HG03060 (cell line): ENCODE measurements at regions not wholly inside any gene's neighbourhood (a gene's known extent, or its start where the extent isn't known, plus 50 kb on each side); places are given as distances from the start of the nearest gene placed in this dataset.

ENCODE experiments used
- ATAC-seq: cut with Tn5 transposase; IDR thresholded peaks from one replicate; pipeline ENCODE4 v1.9.1; 2021; ENCODE audit warnings: low read depth, moderate number of reproducible peaks; ENCODE audit not compliant: unreplicated experiment

DNA sequence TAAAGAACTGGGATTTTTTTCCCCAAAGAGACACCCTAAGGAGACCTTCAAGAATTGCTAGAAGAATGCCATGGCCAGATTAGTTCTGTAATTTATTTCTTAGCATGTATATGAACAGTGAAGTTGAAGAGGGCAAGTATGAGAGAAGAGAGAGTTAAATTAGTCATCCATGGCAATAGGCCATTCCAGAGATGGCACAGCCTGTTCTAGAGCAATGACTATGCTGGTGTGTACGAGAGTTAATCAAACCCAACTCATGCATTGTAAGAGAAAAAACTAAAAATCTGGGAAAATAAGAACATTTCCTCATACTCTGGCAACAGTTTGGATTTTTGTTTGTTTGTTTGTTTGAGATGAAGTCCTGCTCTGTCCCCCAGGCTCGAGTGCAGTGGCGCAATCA, 112.1 kb upstream of the PIK3C3 start:
- ATAC-seq, result no peak

DNA sequence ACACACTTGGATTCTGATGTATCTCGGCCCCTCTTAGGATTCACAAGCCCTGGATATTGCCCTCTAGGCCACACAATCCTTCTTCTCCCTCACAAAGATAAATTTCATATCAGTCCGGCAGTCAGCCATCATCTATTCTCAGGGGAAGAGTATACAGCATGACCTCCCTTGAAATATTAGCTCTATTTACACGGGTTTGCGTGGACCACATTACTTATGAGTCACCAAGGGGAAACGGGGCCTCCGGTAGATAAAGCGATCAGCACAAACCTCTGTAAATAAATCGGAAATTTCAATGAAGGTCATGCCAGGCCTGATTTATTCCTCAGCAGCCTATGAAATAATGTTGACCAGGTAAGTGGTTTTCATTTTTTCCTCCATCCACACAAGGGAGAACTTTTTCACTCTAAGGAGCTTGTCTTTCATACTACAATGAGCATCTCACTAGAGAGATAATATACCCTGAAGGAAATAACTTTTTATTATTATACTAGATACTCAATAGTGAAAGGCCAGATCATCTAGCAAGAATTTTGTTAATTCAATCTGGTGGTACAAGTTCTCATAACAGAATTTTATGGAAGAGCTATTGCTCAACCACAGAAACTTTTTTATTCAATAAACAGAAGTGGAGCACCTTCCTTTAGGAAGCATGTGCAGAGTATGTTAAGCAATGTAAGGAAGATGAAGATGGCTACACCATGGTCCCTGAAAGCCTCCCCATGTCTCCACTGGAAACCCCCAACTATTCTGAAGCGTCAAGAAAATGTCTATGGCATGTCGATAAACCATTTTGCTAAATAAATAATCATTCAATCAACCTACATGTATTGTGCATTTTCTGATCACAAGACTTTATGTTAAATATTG, 125.2 kb upstream of the PIK3C3 start:
- ATAC-seq, result no peak

DNA sequence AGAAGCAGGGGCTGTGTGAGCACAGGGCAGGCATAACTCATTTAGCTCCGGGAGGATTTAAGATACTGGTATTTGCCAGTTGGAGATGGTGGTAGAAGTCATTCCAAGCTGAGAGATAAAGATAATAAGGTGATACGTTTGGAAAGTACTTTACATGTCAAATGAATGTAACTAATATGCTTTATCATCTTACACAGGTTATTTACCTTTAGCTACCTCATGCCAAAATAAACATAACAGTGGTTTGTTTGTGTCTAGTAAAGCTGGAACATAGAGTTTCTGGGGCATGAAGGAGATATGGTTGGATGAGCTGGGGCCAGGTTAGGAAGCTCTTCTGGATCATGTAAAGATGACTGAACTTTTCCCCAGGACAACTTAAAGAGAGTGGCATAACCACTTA, 126.9 kb upstream of the PIK3C3 start:
- ATAC-seq, result no peak

DNA sequence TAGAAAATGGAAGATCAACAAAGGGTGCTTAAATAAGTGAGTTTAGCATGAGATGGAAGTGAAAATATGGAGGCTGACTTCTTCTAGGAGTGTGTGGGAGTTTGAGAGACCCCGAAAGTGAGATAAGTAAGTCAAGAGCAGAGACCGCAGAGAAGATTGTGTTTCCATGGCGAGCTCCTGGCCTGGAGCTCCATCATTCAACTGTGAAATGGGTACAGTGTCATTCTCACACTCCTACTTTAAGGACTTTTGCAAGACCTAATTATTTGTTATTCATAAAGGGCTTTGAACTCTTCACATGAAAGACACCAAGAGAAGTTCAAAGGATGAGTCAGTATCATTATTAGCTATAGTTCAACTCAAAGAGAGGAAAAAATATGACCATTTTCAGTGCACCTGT, 134.2 kb upstream of the PIK3C3 start:
- ATAC-seq, result no peak

DNA sequence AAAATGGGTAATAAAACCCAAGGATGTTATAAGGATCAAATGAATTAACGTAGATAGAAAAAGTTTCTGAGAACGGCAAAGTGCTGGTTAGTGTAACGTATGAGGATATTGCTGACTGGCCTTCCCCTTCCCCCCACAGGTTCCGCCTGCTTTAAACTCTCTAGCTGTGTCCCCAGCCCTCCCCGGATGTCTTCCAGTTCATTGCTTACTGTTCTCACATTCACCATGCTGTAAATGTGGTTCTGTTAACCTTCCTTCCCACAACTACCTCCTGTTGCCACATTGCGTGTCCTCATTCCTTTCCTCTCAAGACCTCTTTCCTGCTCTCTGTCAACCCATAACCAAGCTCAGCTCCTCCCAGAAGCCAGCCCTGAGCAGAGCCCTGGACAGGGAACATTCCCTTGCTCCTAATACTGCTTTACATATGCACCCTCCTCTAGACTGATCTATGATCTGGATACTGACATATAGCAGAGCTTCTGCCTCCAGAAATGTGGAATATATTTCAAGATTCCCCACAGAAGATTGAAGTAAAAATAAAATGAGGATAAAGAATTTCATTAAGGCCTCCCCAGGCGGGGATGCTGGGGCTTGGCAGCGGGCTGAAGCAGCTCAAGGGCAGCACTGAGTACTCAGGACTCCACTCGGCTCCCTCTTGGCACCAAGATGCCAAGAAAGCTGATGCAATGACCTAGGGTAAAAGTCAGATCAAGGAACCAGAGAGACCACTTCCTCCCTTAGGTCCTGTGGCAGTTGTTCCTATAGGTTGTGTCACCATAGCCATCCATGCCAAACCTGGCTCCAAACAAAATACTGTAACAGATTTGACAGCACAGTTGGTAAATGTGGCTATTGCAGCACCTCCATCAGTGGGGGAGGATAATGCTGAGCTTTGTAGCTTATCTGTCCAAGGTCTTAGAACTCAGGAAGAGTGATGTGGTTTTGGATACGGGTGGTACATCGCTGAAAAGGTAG, 136.4 kb upstream of the PIK3C3 start:
- no peak for ATAC-seq

DNA sequence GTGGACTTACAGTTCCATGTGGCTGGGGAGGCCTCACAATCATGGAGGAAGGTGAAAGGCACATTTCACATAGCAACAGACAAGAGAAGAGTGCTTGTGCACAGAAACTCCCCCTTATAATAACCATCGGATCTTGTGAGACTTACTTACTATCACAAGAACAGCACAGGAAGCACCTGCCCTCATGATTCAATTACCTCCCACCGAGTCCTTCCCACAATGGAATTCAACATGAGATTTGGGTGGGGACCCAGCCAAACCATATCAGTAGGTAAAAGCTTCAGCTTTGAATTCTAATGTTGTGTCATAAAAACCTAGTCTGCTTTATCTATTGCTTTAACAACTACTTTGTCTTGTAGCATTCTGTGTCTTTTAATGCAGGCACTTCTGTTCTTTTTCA, 140.4 kb upstream of the PIK3C3 start:
- ATAC-seq, result no peak

DNA sequence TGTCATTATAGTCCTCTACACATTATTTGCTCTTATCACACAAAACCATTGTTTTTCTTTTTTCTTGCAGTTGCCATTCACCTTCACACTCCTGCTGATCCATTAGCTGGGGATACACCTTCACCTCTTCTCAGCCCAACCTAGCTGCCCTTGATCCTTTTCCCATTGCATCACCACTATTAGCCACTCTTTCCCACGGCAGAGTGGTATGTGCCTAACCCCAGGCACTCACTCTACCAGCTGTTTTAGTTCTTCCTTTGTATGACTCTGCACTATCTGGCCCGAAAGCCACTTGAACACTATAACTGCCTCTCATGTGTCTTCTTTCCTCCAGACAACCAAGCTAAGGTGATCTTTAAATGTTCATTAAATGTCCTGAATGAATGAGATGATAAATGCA, 145.4 kb upstream of the PIK3C3 start:
- ATAC-seq, result no peak

DNA sequence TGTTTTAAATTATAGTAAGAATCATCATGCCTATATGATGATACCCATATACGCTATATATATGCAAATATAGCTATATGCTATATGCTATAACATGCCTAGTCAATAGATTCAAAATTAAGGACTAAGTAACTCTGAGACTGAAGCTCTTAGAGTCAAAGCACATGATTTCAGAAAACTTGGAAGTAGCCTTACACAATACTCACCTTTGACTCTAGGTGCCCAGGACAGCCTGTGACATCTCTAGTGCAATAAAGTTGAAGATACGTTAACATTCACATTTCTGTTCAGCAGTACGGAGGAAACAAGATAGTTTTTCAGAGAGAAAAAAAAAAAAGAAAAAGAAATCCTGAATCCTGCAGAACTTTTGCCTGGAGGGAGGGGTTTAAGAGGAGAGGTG, 149.7 kb upstream of the PIK3C3 start:
- no peak for ATAC-seq

DNA sequence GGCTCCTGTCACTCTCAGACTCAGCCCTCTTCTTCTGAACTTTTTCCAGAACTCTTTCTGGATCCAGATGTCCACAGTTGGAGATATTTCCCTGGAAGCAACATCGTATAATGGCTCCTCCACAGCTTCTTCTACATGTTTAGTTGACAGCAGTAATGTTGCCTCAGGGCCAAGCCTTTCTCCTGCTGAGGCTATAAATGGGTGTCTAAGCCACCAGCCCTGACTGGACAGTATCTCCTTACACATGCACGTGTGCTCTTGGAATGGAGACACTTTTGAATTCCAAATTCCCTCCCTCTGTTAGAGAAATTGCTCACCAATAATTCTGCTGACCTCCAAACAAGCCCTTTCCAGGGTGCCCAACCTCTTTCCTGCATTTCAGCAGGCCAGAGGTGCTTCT, 156.2 kb upstream of the PIK3C3 start:
- ATAC-seq, result no peak

DNA sequence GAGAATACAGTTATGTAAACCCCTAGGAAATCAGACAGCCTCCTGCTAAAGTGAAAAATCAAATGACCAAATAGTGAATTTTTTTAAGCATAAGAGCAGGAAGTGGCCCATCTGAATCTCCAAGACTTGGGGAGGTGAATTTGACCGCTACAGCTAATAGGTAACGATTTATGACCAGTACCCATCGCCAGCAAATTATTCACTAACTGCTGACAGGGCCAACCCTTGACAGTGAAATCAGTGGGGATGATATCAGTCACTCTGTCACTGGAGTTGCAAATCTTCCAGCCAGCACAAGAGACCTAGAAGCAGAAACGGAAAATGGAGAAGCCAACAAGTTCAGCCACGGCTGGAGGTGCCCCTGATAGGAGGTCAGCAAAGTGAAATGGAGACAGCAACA, 164.3 kb upstream of the PIK3C3 start:
- no peak for ATAC-seq

DNA sequence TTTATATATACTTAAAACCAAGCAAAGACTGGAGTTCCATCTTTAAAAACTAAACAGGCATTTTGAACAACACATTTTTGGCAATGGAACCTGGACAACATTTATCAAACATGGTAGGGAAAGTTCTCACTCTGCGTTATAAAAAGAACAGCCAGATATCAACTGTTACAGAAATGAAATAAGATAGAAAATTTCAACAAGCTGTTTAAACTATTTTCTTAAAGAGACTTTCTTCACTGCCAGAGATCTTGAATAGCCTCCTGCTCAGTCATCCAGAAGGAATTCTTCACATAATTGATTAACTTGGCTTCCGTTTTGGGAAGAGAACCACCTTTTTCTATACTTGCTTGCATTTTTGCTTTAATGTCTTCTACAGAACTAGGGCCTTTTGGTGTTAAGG, 166.0 kb upstream of the PIK3C3 start:
- ATAC-seq, result no peak

DNA sequence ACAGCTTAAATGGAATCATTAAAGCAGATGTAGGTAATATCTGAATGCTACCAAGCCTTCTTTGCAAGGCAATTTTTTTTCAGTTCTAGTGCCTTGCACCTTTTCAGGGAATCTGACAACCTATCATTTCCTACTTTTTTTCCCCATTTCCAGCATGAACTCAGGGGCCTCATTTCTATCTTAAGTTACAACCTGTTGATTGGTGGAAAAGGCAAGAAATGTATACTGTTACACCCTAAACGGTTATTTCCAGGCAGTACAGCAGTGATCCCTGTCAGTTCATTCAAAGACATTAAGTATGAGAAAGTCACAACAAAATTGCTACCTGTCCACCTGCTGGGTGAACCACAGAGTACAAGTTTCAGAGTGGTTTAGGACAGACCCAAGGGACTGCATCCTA, 171.2 kb upstream of the PIK3C3 start:
- ATAC-seq, result no peak

DNA sequence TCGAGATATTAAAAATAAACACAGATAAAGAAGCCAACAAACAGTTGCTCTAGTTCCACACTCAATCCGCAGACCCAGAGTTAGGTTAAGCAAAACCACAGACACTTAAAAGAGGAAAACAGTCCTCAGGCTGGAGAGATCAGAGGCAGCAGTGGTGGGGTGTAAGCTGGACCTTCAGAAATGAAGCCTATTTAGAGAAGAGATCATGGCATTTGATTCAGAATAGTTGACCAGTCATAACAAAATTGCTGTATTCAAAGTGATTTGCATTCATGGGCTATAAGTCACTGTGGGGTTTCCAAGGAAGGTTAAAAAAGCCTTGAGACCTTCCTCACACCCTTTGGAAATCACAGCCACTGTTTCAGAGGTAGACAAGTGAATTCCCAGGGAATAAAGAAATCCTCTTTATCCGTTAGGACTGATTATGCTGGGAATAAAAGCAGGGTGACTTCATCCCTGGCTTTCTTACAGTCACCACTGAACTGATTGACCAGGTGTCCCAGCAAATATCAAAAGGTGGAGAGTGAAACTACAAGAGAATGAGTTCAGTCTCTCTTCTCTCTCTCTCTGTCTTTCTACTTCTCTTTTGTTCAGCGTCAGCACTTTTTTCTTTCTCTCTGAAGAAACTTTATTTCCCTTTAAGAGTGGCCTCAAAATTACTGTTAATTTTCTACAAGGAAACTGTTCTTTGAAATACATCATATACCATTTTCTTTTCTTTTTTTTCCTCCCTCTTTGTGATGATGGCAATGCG, 171.8 kb upstream of the PIK3C3 start:
- no peak for ATAC-seq

DNA sequence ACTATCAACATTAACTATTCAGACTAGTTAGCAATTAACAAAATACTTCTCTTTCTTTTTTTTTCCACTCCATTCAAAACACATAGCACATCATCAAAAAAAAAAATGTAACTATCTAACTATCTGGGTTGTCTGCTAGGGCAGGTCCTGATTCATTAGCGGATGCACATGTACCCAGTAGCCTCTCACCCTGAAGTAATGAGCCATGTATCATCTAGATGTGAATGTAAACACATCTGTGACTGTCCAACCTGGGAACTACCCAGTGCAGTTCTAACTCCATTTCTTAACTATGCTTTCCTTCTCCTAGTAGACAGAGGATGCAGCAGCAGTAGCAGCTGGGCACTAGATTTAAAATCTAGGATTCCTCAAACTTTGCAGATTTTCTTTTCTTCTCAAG, 183.1 kb upstream of the PIK3C3 start:
- ATAC-seq, result no peak

DNA sequence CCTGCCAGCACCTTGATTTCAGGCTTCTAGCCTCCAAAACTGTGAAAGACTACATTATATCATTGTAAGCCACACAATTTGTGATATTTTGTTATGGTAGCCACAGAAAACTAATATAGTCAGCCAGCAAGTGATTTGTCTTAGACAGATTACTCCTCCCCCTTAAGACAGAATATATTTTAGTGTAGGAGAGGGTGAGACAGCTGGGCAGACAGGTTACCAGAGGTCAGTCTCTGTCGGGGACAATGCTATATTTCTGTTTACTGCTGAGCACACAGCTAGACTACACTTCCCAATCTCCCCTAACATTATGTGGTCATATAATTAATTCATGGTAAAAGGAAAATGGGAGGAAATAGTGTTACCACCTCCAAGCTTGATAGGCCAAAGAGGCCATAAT, 185.8 kb upstream of the PIK3C3 start:
- no peak for ATAC-seq

DNA sequence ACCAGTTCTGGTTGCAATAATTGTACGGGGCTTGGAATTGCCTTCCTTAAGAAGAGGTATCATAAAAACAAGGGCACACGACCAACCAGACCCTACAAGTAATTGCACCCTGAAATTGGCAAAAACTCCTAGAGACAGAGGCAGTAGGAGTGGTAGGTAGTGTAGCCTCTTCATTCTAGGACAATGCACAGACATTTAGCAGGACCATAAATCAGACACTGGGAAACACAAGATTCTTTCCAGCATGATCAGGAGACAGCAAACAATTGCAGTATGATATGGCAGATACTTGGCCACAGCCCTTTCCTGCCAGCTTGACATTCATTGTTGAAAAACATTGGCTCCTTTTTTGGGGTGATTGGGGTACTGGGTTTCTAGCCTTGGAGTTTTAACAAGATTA, 186.6 kb upstream of the PIK3C3 start:
- no peak for ATAC-seq

DNA sequence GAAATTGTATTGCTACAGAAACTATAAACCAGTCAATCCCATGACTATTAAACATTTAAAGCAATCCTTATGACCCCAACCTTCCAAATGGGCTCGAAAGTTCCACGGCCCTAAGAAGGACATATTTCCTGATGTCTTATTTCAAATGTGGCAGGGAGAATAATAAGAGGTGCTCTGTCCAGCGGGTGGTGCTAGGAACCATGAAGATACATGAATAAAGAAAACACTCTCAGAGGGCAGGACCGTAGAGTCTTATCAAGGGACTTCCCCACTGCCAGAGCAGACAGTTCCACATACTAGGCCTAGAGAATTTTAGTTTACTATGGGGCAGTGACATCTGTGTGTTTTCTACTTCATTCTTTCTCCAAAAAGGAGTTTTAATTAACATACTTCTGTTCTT, 187.1 kb upstream of the PIK3C3 start:
- no peak for ATAC-seq

DNA sequence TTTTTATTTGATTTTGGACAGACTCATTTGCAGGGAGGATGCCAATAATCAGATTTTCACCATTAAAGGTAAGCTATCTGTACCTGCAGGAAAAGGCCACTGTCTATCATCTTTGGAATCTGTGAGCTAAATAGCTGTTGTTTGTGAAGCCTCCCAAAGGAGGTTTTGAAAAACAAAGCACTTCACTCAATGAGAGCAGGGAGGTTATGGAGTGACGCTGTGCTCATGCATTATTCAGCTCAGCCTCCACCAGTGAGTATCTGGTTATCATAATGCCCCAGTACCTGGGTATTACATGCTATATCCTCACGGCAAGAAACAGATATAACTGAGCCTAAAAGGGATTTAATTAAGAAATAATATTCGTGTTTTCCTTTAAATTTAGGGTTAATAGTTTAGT, 189.6 kb upstream of the PIK3C3 start:
- ATAC-seq, result no peak

DNA sequence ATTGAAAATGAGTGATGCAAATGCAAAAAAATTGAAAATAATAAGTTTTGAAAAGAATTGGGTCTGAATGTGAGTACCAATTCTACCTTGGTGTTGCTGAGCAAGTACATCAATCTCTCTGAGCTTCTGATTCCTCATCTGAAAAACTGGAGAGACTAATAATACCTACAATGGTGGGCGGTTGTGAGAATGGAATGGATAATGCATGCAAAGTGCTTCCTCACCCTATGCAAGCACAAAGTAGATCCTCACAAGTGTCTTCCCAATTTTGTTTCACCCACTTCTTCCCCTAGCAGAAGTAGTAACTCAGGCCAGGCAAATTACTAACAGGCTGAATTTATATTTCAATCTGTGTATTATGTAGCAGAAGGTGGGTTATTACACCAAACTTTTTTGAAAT, 191.7 kb upstream of the PIK3C3 start:
- ATAC-seq, result no peak

DNA sequence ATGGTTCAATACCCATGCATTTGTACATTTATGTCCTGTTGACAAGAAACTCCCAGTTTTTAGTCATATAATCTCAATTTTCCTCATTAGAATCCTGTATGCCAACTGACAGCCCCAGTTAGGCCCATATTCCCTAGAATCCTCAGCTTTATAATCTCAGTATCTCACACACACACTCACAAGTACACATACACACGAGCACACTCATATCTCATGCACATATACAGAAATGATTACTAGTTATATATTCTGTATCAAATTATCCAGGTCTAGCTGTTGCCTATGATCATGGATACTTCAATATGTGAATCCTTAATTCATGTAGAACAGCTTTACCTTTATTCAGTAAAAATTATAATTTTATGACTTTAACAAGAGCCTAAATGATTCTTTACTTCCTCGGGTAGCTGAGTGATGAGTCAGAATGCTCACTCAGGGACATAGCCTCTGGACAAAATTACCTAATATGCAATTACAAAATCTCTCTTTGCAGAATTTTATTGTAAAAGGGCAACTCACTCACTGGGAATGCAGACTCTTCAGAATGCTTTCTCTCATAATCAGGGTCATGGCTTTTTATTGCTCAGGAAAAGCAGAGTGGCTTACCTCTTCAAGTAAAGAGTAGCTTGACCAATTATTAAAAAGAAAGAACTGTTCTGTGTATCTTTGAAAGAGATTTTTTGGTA, 193.6 kb upstream of the PIK3C3 start:
- ATAC-seq, result no peak
